ENCODE measurements at regions not wholly inside any gene's neighbourhood (a gene's known extent, or its start where the extent isn't known, plus 50 kb on each side); places are given as distances from the start of the nearest gene placed in this dataset.

- H3K4me3 ChIP-seq (ENCODE audit: low read depth, low read length) = no peak overlapping the region
- no peak for TF ChIP-seq CTCF (conservative IDR thresholded peaks at IDR 0.05; ENCODE audit: low read depth, low read length)
- no peak for DNase-seq (ENCODE audit: low read depth)
Observed at GRCh38 chr10:29151005-29151404, 137.9 kb upstream of the LYZL1 start.

GRCh38 chr10:29157321-29157720 lies 131.5 kb upstream of the LYZL1 start:
- no peak for DNase-seq (ENCODE audit: low read depth)
- no peak overlapping the region for H3K4me3 ChIP-seq (ENCODE audit: low read depth, low read length)
- no peak for TF ChIP-seq CTCF (conservative IDR thresholded peaks at IDR 0.05; ENCODE audit: low read depth, low read length)

DNA sequence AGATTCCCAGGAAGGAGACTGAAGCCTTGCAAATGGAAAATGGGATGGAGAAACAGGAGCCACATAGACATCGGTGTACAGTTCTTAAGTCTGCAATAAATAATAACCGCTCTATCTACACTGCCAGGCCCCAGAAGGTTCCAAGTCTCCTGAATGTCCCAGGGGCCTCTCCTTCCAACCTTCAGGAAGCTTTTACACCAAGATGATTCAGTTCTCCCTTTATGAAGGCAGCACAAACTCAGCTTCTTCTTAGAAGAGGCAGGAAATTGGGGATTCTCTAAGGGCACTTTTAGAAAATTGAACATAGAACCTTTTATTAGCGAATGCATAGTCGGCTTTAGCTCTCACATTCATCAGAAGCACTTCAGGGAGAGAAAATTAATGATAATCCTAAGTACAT lies 130.8 kb upstream of the LYZL1 start:
- no peak for TF ChIP-seq CTCF (conservative IDR thresholded peaks at IDR 0.05; ENCODE audit: low read depth, low read length)
- H3K4me3 ChIP-seq (ENCODE audit: low read depth, low read length) = no peak overlapping the region
- DNase-seq (ENCODE audit: low read depth) = no peak

DNA sequence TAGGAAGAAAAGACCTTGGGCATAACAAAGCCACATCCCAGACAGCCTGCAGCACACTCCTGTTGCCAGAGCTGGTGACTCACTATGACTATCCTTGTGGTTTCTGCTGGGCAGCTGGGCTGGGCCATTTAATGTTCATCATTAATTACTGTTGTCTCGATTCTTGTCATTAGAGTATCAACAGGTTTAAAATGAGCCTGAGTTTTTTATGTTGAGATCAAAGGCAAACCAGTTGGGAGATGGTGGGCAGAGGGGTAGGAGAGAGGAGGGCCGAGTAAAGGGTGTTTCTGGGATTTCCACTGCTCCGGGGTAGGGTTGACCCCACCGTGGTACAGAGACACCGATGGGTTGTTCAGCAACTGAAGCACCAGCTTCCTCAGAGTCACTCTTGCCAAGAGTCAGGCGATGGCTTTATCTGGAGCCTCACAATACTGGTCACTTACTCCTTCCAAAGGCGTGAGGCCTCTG lies 128.7 kb upstream of the LYZL1 start:
- peak; percentile 71 for DNase-seq (ENCODE audit: low read depth)
- H3K4me3 ChIP-seq (ENCODE audit: low read depth, low read length) = no peak overlapping the region

GRCh38 chr10:29163746-29164145 lies 125.1 kb upstream of the LYZL1 start:
- H3K4me3 ChIP-seq (ENCODE audit: low read depth, low read length) = no peak overlapping the region
- no peak for DNase-seq (ENCODE audit: low read depth)
- TF ChIP-seq CTCF (conservative IDR thresholded peaks at IDR 0.05; ENCODE audit: low read depth, low read length) = no peak

More for the DNA sequence above, 128.7 kb upstream of the LYZL1 start:
- TF ChIP-seq CTCF (conservative IDR thresholded peaks at IDR 0.05; ENCODE audit: low read depth, low read length) = no peak

- DNase-seq (ENCODE audit: low read depth) = no peak
- TF ChIP-seq CTCF (conservative IDR thresholded peaks at IDR 0.05; ENCODE audit: low read depth, low read length) = no peak
- no peak overlapping the region for H3K4me3 ChIP-seq (ENCODE audit: low read depth, low read length)
Observed at GRCh38 chr10:29166713-29167112, 122.2 kb upstream of the LYZL1 start.

GRCh38 chr10:29169021-29169420 lies 119.8 kb upstream of the LYZL1 start:
- no peak for TF ChIP-seq CTCF (conservative IDR thresholded peaks at IDR 0.05; ENCODE audit: low read depth, low read length)
- no peak for DNase-seq (ENCODE audit: low read depth)
- no peak overlapping the region for H3K4me3 ChIP-seq (ENCODE audit: low read depth, low read length)
